HG03135 (cell line): ENCODE measurements at regions not wholly inside any gene's neighbourhood (a gene's known extent, or its start where the extent isn't known, plus 50 kb on each side); places are given as distances from the start of the nearest gene placed in this dataset.

Experiments
- ATAC-seq: cut with Tn5 transposase; IDR thresholded peaks from one replicate; pipeline ENCODE4 v1.9.1; 2021; ENCODE audit warnings: mild to moderate bottlenecking, moderate library complexity; ENCODE audit not compliant: unreplicated experiment

DNA sequence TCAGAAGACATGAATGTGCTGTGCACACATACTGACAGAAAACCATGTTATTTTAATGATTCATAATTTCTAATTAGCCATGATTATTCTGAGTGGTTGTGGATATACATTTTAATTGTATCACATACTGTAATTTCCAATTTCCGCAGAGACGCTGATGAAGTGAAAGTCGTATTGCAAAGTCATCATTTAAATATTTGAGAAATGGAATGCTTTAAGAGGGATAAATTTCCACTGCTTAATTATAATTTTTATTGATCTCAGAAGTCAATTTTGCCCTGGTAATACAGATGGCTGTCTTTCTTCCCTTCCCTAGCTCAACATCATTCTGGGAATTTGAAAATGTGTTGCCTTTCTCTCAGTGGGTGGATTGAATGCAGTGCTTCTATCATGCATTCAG, 819.3 kb downstream of the ROBO2 start:
- no peak for ATAC-seq

DNA sequence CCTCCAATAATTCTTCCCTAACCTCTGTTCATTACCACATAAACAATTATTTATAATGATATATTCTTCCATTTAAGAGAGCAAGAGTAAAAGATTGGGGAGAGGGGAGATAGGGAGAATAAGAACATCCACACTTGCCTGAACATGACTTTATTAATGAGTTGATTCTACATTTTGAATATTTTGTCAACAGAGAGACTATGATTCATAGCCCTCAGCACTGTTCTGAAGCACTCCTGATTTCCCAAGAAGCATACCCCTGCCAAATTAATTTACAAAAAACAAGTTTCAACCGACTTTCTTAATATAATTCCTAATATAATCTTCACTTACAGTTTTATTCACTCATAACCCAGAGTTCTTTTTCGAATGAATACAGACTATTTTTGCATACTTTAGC, 828.8 kb downstream of the ROBO2 start:
- ATAC-seq: no peak

DNA sequence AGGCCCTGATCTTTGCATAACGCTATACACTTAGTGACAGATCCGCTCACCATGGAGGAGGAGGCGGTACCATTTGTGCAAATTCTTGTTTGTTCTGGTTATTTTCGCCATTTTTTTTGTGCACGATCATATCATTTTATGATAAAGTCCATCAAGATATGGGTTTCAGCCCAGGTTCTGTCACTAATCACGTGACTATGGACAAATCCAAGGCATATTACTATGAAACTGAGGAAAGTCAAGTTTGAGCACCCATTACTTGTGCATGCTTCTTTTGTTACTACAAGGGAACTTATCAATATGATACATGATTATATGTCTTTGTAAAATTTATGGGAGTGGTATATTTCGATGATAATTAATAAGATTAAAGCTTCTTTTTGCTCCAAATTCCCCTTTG, 829.5 kb downstream of the ROBO2 start:
- ATAC-seq: no peak

DNA sequence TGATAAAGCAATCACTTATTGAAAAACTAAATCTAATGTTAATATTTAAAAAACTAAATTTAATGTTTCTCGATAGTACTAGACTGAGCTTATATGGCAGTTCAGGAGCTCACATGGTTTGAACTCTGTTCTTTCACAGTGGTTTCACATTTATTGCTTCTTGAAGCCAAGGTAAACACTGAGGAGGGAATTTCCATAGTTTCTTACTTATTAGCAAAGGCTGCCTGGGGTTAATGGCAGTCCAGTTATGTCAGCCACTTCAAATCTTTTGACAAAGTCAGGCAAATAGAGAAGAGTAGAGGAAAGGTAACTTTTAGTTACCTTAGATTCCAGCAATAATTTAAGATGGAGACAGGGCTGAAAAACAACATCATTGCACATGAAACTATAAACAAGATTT, 831.5 kb downstream of the ROBO2 start:
- ATAC-seq: no peak

DNA sequence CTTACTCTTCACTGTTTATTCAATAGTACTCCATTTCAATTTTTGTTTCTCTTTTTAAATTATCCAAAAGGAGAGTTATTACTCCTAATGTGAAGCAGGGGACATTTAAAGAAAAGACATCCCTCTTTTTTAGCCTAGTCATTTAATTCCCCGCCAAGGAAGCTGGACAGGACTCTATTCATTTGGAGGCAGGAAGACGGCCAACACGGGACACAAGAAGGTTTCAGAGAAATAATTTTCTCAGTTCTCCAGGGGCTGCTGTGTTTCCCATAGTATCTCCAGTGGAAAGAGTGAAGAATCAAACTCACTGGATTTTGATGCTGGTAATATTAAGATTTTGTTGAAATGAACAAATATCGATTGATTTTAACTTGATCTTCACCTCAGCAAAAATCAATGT, 833.7 kb downstream of the ROBO2 start:
- no peak for ATAC-seq

DNA sequence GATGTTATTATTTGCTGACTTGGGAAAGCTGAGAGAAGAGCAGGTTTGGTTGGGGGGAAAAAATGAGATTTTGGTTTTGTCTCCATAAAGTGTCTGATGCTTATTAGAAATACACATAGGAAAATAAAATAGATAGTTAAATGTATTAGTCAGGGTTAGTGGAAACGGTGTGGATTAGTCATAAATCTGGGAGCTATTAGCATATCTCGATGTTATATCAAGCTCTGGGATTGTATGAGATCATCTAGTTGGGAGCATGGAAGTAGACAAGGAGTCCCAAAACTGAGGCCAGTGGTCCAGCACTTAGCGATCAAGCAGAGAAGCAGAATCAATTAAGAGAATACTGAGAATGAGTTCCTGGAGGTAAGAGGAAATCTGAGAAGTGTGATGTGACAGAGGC, 845.5 kb downstream of the ROBO2 start:
- no peak for ATAC-seq

DNA sequence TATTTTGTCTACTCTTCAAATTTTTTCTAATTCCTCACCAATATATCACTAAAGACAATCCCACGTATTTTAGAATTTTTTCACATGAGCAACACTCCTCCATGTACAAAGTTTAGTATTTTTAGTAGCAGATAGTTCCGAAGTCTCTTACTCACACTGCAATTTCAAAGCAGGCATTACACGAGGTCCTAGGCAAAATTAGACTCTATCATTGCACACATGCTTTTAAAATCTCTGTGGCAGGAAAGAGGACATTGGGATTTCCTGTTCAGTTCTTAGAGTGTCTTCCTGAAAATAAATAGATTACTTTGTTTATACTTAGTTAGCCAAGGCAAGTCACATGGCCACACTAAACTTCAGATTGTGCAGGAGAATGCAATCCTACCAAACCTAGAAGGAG, 847.7 kb downstream of the ROBO2 start:
- no peak for ATAC-seq

DNA sequence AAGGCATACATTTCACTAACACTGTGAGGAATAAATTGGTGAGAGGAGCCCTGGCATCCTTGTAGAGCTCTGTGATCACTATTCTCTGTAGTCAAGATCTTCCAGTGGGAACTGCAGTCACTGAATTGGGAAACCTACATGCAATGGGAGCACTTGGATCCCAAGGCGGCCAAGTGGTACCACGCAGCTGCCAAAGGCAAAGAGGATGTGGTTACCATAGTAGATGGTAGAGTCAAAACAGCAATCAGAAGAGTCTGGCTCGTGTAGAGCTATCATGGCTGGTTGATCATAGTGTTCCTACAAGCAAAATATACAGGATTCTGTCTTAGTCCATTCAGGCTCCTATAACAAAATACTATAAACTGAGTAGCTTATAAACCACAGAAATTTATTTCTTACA, 849.7 kb downstream of the ROBO2 start:
- no peak for ATAC-seq

DNA sequence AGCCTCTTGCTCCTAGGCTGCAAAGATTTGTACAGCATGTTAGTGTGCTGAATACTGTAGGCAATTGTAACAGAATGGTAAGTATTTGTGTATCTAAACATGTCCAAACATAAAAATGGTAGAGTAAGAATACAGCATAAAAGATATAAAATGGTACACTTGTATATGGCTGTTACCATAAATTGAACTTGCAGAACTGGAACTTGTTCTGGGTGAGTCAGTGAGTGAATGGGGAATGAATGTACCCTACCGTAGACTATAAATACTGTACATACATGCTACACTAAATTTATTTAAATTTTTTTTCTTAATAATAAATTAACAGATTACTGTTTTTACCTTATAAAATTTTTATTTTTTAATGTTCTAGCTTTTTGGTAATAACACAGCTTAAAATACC, 858.7 kb downstream of the ROBO2 start:
- no peak for ATAC-seq

DNA sequence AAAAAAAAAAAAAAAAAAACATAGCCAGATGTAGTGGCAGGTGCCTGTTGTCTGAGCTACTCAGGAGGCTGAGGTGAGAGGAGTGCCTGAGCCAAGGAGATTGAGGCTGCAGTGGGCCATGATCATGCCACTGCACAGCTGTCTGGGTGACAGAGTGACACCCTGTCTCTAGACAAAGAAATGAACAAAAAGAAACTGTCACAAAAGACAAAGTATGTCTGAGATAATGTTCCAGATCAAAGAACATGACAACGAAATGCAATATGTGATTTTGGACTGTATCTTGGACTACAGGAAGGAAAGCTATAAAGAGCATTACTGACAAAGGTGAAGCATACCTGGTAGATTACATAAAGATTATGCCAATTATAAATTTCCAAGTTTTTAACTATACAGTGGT, 862.8 kb downstream of the ROBO2 start:
- ATAC-seq: no peak

DNA sequence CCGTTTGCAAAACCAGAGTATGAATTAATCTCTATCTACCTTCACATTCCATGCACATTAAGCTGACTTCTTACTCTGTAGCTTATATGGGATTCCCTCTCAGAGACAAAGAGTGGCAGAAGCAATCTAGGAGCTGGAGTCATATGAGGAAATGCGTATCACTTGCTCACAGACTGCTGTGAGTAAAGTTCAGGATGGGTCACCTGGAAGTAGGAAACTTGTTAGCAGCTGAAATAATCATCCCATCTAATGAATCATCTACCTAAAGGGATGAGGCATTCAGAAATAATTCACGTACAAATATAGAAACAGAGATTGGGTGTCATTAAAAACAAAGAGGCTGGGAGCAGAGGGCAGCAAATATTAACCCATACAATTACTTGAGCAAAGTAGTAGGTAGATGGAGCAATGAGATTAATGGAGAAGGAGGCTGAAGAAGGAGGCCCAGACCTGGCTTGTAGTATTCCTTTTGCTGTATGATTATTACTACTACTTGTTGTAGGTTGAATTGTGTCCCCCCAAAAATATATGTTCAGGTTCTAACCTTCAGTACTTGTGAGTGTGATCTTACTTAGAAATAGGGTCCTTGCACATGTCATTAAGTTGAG, 866.3 kb downstream of the ROBO2 start:
- ATAC-seq: no peak

DNA sequence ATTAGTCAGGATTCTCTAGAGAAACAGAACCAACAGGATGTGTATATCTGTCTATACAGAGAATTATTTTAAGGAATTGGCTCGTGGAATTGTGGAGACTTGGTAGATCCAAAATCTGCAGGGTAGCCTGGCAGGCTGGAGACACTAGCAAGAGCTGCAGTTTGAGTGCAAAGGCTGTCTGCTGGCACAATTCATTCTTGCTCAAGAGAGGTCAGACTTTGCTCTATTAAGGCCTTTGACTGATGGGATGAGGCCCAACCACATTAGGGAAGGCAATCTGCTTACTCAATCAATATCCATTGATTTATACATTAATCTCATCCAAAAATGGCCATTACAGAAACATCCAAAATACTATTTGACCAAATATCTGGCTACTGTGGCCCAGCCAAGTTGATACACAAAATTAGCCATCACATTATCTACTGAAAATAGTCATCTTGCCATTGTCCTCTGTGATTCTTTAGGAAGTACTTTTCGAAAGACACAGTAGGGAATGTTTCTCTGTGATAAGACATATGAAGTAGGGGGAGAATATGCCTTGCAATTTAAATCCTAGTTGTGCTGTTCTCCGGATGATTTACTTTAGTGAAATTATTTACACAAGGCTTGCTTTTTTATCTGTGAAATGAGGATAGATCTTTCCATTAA, 873.8 kb downstream of the ROBO2 start:
- no peak for ATAC-seq

DNA sequence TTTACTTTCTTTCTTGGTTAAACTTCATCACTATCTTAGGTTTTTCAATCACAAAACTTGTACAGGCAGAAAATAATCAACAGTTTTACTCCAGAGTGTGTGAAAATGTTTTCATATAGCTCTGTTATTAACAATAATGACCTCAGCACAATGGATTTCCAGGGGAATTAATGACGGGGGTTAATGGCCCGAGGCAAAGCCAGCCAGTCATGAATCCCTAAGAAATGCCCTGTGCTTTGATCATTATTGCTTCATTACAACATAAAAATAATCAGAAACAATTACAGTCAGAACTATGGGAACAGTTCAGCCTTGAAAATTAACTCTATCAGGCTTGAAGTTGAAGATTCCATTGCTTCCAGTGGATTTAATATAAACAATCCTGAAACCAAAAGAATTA, 875.4 kb downstream of the ROBO2 start:
- ATAC-seq: no peak

DNA sequence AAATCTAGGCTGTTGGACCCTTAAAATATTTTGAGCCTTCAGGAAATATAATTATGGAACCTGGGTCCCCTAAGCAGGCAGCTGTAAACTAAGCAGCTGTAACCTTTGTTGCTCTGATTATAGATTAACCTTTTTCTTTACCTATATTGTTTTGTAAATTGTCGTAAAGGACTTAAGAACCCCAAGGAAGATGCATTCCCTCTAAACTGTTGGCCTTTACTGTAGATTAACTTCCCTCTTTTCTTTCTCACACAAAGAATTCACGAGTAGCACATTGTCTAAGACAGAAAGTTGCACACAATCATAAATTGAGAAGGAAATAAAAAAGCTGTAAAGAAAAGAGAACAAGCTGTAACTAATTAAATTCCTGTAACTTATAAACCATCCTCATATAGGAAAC, 877.3 kb downstream of the ROBO2 start:
- no peak for ATAC-seq

DNA sequence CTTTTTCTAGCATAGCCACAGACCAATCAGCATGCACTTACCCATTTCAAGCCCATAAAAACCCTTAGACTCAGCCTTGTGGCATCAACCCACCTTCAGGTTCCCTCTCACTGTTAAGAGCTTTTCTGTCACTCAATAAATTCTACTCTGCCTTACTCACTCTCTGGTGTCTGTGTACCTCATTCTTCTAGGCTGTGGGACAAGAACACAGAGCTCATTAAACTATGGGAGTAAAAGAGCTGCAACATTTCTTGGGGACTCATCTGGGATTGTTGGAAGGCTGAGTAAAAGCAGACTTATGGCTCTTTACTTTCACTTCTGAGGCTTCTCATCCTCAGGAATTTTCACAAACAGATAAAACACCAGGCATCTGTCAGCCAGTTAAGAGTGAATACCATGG, 879.3 kb downstream of the ROBO2 start:
- ATAC-seq: no peak

DNA sequence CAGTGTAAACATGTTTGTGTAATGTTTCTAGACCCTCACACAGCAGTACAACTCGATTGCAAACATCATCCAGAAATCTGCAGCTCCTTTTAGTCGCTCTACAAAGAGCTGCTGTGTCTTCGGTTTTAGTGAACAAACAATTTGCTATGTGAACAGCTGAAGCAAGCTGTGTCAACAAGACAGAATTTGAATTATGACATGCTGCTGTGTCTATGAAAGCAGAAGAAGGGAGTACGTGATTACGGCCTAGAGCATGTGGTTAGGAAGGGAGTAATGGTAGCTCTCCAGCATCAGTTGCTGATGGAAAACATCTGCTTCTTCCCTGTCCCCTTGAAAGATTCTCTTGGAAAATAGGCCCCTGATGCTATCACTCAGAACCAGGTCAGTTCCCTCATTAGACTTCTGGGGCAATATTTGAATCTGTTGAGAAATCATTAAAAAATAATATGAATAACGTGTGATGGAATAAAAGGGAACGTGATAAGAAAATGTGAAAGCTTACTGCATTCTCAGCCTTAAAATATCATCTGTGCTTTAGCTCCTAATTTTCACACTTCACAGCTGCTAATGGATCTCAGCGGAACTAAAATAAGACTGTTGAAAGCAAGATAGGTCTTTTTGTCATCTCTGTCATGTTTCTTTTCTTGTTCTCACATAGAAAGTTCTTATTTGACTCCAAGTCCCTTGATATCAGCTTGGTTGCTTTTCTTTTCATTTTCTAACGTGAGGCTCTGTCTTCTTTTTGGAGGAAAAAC, 891.5 kb downstream of the ROBO2 start:
- no peak for ATAC-seq

DNA sequence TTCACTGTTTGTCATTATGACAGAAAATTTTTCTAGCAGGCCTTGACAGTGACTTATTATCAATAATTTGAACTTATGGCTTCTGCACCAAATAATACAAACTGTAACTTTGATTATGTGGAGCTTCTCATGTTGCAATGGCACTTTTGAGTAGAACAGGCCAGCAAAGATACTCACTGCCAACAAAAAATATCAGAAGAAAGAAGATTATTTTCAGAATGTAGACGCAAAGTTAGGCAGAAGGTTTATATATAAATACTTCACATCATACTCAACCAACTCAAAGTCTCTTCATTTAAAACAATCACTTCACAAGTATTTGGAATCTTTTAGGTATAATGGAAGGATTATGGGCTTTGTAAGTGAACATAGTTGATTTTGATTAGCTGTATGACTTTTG, 893.0 kb downstream of the ROBO2 start:
- no peak for ATAC-seq

DNA sequence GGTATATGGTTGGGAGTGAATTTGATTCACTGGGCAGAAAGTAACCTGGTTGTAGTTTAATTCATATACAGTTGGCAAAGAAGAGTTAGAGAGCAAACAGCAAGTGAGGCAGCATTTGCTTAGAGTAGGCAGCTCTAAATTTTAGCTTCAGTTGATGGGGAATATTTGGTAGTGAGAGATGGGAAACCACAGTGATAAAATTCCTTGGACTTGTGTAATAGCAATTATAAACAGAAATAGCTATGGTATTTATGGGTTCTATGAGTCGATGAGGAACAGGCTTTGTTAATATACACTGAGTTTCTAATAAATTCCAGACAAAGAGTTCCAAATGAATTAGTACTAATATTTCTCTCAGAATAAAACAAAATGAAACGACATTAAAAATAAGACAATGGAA, 894.0 kb downstream of the ROBO2 start:
- ATAC-seq: no peak

DNA sequence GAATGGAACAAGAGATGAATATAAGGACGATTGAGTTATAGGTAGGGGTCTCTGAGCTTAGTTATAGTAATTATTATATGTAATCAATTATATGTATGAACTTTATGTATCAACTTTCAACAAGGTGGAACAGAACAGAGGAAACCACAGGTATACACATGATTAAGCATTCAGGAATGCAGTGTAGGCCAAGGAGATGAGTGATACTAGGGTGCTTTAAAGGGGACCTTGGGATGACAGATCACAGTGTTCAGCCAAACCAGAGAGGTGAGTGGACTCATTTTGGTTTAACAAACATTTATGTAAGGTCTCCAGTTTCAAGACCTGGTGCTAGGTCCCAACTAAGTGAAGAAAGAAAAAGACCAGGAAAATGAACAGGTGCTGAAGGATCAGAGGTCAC, 895.5 kb downstream of the ROBO2 start:
- no peak for ATAC-seq

DNA sequence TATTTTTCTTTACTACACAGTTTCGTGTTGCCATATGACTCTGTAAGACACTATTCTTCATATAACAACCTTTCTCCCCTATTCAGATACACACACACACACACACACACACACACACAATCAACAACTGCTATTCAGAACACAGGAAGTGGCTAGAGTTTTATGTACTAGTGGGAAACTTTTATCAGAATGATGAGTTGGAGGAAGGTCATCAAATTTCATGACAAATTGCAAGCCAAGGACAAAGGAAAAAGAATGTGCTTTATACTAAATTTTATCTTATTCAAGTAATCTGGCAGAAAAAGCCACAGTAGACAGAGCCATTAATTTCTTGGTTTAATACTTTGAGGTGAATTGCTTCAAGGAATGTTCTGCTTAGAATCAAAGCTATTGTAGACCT, 899.8 kb downstream of the ROBO2 start:
- no peak for ATAC-seq

DNA sequence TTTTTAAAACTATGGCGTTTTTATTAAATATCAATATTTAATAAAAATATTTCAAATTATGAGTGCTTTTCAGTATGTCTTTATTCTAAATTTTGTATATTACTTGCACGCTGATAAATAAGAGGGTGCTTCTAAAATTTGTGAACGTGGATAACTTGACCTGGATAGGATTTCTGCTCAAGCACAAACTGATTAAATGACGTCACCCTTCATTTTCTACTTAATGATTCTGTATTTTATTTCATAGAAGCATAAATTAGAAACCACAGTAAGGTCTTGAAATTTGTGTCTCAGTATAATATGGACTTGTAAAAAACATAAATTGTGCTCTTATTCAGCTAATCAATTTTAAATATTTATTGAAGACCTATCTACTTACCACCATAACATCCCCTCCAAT, 903.7 kb downstream of the ROBO2 start:
- ATAC-seq: no peak

DNA sequence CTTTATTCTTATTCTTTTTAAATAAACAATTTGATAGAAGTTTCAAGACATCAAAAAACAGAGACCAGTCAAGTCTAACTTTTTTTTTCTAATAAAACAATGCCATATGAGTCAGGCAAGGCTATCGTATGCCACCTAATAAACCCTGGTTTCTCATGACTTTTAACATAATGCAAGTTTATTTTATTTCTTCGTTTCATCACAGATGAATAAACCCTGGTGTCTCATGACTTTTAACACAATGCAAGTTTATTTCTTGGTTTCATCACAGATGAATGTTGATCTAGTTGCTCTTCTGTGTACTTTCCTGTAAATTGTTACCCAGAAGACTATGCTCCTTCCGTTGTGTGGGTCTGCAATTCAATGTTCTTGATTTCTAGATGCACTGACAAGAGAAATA, 905.4 kb downstream of the ROBO2 start:
- ATAC-seq: no peak

DNA sequence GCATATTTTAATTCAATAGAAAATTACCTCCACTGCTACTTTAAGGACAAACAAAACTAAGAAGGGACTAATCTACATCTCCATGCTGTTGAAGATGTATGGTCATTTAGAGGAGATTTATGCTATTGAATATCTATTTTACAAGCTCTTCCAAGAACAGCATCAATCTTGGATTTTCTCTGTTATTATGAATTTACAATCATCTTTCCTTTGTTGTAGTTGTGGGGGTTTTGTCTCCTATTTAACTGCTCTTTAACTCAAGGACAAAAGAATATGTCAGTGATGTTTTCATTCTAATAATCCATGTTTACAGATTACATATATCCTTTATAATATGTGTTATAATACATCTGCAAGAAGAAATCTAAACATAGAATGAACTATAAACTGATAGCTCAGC, 907.8 kb downstream of the ROBO2 start:
- no peak for ATAC-seq
